Activated CD4-positive, alpha-beta T cell treated with anti-CD3 and anti-CD28 coated beads, Interleukin-2, amount 10 ng/mL, durations not matched to agents 24 days and 14 days (primary cell): ENCODE measurements at regions not wholly inside any gene's neighbourhood (a gene's known extent, or its start where the extent isn't known, plus 50 kb on each side); places are given as distances from the start of the nearest gene placed in this dataset.
"Not testable (repeated sequence)": the region's sequence is repeated elsewhere in the genome, so short reads cannot be mapped to it uniquely, and the experiment has no call there.

ENCODE experiments used
- DNase-seq: peaks from one replicate; pipeline ENCODE4 v3.0.0; 2022
- H3K27ac Mint-ChIP-seq: one replicate; pipeline ENCODE4 v1.8.0; 2022; ENCODE audit warnings: mild to moderate bottlenecking, mixed read lengths
- H3K27me3 Mint-ChIP-seq: one replicate; pipeline ENCODE4 v1.8.0; 2022; ENCODE audit warnings: mixed read lengths
- H3K36me3 Mint-ChIP-seq: one replicate; pipeline ENCODE4 v1.8.0; 2022; ENCODE audit warnings: low read depth, mild to moderate bottlenecking, mixed read lengths
- H3K4me1 Mint-ChIP-seq: one replicate; pipeline ENCODE4 v1.8.0; 2021; ENCODE audit warnings: mixed read lengths
- H3K4me3 Mint-ChIP-seq: one replicate; pipeline ENCODE4 v1.8.0; 2022; ENCODE audit warnings: mild to moderate bottlenecking, moderate library complexity, mixed read lengths
- H3K9me3 Mint-ChIP-seq: one replicate; pipeline ENCODE4 v1.8.0; 2021; ENCODE audit warnings: mixed read lengths
- intact Hi-C: fragments of 100-400 bp; cut with micrococcal nuclease; formaldehyde crosslinking; loops from one replicate; pipeline ENCODE4 v1.15.1; 2023

DNA sequence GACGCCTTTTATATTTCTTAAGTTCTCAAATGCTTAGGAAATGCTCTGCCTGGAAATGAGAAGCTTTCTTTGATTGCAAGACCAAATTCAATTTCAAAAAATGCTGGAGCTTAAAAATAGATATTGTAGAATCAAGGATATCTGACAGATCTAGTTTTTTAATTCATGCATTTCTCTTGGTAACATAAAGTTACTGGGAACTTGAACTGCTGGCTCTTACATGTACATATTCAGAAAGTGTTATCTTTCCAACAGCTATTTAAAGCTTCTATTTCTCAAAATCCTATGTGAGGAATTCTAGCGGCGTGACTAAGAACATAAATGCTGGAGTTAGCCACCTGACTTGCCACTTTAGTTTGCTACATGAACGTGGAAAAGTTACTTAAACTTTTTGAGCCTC lies 109.3 kb downstream of the C3orf38 start:
- no peaks in the 10 kb centered on the region for H3K9me3 Mint-ChIP-seq
- H3K4me3 Mint-ChIP-seq, result no peak overlapping the region
- no peaks in the 10 kb centered on the region for H3K27me3 Mint-ChIP-seq
- H3K27ac Mint-ChIP-seq, result no peak overlapping the region
- no peaks in the 10 kb centered on the region for H3K4me1 Mint-ChIP-seq
- no peak for DNase-seq
- H3K36me3 Mint-ChIP-seq, result no peaks in the 10 kb centered on the region
- intact Hi-C loops, result no loop called here

- no peak overlapping the region for H3K27ac Mint-ChIP-seq
- intact Hi-C loops, result no loop called here
- DNase-seq, result peak; percentile 57
- H3K4me1 Mint-ChIP-seq, result no peaks in the 10 kb centered on the region
- H3K27me3 Mint-ChIP-seq, result no peaks in the 10 kb centered on the region
- H3K4me3 Mint-ChIP-seq, result no peak overlapping the region
- H3K9me3 Mint-ChIP-seq, result no peaks in the 10 kb centered on the region
- H3K36me3 Mint-ChIP-seq, result no peaks in the 10 kb centered on the region
Measured at GRCh38 chr3:88262527-88262926, 112.8 kb downstream of the C3orf38 start.

DNA sequence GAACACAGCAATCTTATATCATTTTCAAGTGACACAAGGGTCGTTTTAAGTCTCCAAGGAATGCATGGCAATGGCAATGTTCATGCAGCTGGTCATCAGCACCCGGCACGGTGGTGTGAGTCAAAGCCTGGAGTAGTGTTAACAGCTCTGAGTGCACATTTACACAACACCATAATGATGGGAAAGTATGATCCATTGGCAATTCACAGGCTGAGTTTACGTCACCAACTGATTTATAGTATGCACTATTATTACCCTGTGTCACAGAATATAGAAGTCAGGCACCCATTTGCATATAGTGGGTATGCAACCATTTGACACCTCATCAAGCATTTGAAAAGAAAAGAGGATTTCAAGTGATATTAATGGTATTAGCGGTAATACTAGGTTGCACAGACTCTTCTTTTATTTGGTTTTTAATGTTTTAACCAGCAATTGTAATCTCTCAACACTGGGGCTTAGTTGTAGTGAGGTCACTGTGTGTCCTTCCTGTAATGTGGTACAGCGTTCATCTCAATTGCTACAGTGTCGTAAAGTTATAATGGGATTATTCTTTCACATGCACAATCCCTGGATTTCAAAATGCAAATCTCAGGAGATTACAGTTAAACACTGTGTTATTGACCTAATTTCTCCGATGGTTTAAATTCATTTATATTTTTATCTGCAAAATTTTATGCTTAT lies 113.8 kb downstream of the C3orf38 start:
- intact Hi-C loops, result no loop called here
- Mint-ChIP-seq H3K4me1 (no peaks in the 10 kb centered on the region), H3K27me3 (no peaks in the 10 kb centered on the region), H3K27ac (no peak overlapping the region), H3K36me3 (no peaks in the 10 kb centered on the region), H3K9me3 (no peaks in the 10 kb centered on the region), H3K4me3 (no peak overlapping the region)
- DNase-seq, result no peak

GRCh38 chr3:88267441-88267840 lies 117.7 kb downstream of the C3orf38 start:
- intact Hi-C loops, result no loop called here

DNA sequence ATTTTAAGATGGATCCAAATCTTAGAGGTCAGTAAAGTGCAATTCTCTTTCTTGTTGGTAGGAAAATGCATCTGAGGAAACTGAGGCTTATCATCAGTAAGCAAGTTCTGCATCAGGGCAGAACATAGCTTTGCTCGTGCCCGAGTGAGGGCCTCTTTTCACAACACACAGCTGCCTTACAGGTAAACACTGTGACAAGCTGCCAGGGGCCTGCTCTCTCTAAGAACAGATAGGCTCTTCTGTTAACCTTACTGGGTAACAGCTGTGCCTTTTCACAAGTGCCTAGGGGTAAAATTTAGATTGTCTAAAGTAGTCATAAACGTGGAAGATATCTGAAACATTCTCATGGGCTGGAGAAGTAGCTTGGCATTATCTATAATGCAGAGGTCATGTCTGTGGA lies 118.1 kb downstream of the C3orf38 start:
- H3K27me3 Mint-ChIP-seq, result no peaks in the 10 kb centered on the region
- no peak overlapping the region for H3K27ac Mint-ChIP-seq
- H3K4me1 Mint-ChIP-seq, result no peaks in the 10 kb centered on the region
- H3K36me3 Mint-ChIP-seq, result no peaks in the 10 kb centered on the region
- no peak for DNase-seq
- H3K9me3 Mint-ChIP-seq, result no peaks in the 10 kb centered on the region
- intact Hi-C loops, result no loop called here
- no peak overlapping the region for H3K4me3 Mint-ChIP-seq

More at GRCh38 chr3:88267441-88267840, 117.7 kb downstream of the C3orf38 start:
- Mint-ChIP-seq H3K4me3 (no peak overlapping the region), H3K27ac (no peak overlapping the region), H3K27me3 (no peaks in the 10 kb centered on the region), H3K4me1 (no peaks in the 10 kb centered on the region), H3K36me3 (no peaks in the 10 kb centered on the region), H3K9me3 (no peaks in the 10 kb centered on the region)
- no peak for DNase-seq

GRCh38 chr3:88280326-88280725 lies 130.6 kb downstream of the C3orf38 start:
- intact Hi-C loops, result no loop called here

DNA sequence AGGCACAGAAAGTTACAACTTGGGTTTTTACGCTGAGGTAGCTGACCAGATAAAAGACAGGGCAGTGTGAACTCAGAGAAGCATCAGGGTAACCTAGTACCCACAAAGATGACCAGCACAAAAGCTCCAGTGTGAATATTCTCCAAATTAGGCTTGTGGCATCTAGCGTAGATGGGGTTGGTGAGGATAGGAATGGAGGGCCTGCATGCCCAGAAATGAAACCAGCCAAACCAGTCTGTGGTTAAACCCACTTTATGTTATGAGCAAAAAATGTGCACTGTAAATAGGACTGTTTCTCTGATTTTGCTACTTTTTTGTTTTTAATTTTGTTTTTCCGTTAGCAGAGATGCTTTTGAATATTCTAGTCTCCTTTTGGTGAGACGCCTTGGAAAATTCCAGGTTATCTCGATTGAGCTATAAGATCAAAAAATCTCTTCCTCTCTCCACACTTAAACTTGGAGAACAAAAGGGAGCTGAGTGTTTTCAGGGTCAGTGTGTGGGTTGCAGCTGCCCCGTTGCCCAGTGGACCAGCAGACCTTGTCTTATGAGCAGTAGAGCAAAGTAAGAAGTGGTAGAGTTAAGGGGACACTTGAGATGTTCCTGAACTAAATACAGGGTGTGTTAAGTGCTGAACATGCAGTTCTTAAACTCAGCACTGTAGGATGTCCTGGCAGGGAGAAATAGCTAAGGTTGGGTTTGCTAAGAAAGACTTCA lies 132.9 kb downstream of the C3orf38 start:
- intact Hi-C loops, result no loop called here
- Mint-ChIP-seq H3K9me3 (no peaks in the 10 kb centered on the region), H3K27ac (no peak overlapping the region), H3K27me3 (no peaks in the 10 kb centered on the region), H3K4me3 (no peak overlapping the region), H3K36me3 (no peaks in the 10 kb centered on the region), H3K4me1 (no peaks in the 10 kb centered on the region)
- DNase-seq, result no peak

More at GRCh38 chr3:88280326-88280725, 130.6 kb downstream of the C3orf38 start:
- Mint-ChIP-seq H3K4me3 (no peak overlapping the region), H3K4me1 (no peaks in the 10 kb centered on the region), H3K27ac (no peak overlapping the region), H3K9me3 (no peaks in the 10 kb centered on the region), H3K36me3 (no peaks in the 10 kb centered on the region), H3K27me3 (no peaks in the 10 kb centered on the region)
- DNase-seq, result no peak

- intact Hi-C loops, result no loop called here
- Mint-ChIP-seq H3K27me3 (no peaks in the 10 kb centered on the region), H3K27ac (no peak overlapping the region), H3K9me3 (no peaks in the 10 kb centered on the region), H3K4me1 (no peaks in the 10 kb centered on the region), H3K36me3 (no peaks in the 10 kb centered on the region), H3K4me3 (no peak overlapping the region)
- no peak for DNase-seq
Measured at GRCh38 chr3:88283242-88283592, 133.5 kb downstream of the C3orf38 start.

- intact Hi-C loops, result no loop called here
- Mint-ChIP-seq H3K27me3 (no peaks in the 10 kb centered on the region), H3K4me3 (no peak overlapping the region), H3K27ac (no peak overlapping the region), H3K9me3 (no peaks in the 10 kb centered on the region), H3K4me1 (no peaks in the 10 kb centered on the region), H3K36me3 (no peaks in the 10 kb centered on the region)
- no peak for DNase-seq
Measured at GRCh38 chr3:88291486-88291885, 141.7 kb downstream of the C3orf38 start.

- Mint-ChIP-seq H3K27me3 (no peaks in the 10 kb centered on the region), H3K4me3 (no peak overlapping the region), H3K27ac (no peak overlapping the region), H3K4me1 (no peaks in the 10 kb centered on the region), H3K9me3 (no peaks in the 10 kb centered on the region), H3K36me3 (no peaks in the 10 kb centered on the region)
- DNase-seq, result no peak
- intact Hi-C loops, result no loop called here
Measured at GRCh38 chr3:88298189-88298588, 148.4 kb downstream of the C3orf38 start.

DNA sequence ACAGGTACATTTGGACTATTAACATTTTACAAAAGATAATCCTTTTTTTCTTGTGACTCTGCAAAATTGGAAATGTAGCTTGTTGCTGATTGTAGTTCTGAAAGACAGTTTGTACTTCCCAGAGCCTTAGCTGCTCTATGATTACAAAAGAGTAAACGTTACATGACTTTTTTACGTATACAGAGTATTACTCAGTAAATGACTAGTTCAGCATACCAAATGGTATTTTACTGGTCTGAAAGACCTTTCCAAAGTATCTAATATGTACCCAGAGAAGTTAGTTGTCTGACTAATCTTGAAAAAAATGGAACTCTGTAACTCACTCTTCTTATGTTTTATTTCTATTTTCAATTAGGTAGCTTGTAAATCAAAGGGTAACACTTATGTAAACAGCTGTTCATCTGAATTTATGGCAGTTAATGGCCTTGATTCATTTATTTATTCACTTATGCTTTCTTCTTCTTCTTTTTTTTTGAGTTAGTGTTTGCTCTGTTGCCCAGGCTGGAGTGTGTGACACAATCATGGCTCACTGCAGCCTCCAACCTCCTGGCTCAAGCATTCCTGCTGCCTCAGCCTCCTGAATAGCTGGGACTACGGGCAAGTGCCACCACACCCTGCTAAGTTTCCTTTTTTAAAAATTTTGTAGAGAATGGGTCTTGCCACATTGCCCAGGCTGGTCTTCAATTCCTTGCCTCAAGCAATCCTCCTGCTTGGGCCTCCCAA lies 151.7 kb downstream of the C3orf38 start:
- Mint-ChIP-seq H3K9me3 (no peaks in the 10 kb centered on the region), H3K36me3 (no peaks in the 10 kb centered on the region), H3K4me3 (no peak overlapping the region), H3K4me1 (no peaks in the 10 kb centered on the region), H3K27ac (no peak overlapping the region), H3K27me3 (no peaks in the 10 kb centered on the region)
- intact Hi-C loops, result no loop called here
- DNase-seq, result no peak

DNA sequence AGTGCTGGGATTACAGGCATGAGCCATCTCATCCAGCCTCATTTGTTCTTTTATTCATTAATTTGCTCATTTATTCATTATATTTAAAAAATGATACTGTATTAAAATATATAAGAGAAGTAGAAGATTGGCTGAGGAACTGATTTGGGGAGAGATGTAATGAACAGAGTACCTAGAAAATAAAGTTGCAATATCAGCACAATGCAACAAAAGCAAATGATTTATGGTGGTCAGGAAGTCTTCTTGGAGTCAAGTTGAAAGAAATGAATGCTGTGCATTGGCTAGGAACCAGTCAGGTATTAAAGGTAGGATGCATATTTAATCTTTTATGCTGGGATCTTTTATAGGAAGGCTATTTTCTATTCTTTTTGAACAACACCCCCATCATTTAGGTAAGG lies 152.2 kb downstream of the C3orf38 start:
- Mint-ChIP-seq H3K27me3 (no peaks in the 10 kb centered on the region), H3K36me3 (no peaks in the 10 kb centered on the region), H3K27ac (no peak overlapping the region), H3K4me1 (no peaks in the 10 kb centered on the region), H3K9me3 (no peaks in the 10 kb centered on the region), H3K4me3 (no peak overlapping the region)
- intact Hi-C loops, result no loop called here
- no peak for DNase-seq

DNA sequence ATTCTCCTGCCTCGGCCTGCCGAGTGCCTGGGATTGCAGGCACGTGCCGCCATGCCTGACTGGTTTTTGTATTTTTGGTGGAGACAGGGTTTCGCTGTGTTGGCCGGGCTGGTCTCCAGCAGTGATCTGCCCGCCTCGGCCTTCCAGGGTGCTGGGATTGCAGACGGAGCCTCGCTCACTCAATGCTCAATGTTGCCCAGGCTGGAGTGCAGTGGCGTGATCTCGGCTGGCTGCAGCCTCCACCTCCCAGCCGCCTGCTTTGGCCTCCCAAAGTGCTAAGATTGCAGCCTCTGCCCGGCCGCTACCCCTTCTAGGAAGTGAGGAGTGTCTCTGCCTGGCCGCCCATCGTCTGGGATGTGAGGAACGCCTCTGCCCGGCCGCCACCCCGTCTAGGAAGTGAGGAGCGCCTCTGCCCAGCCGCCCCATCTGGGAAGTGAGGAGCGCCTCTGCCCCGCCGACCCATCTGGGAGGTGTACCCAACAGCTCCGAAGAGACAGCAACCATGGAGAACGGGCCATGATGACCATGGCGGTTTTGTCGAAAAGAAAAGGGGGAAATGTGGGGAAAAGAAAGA lies 153.7 kb downstream of the C3orf38 start:
- H3K4me3 Mint-ChIP-seq, H3K27me3 Mint-ChIP-seq, H3K9me3 Mint-ChIP-seq, H3K27ac Mint-ChIP-seq, H3K36me3 Mint-ChIP-seq, DNase-seq, intact Hi-C loops, H3K4me1 Mint-ChIP-seq: not testable (repeated sequence)

- H3K4me3 Mint-ChIP-seq, result no peak overlapping the region
- H3K9me3 Mint-ChIP-seq, result no peaks in the 10 kb centered on the region
- no peak overlapping the region for H3K27ac Mint-ChIP-seq
- no peaks in the 10 kb centered on the region for H3K36me3 Mint-ChIP-seq
- no peaks in the 10 kb centered on the region for H3K4me1 Mint-ChIP-seq
- no peak for DNase-seq
- H3K27me3 Mint-ChIP-seq, result no peaks in the 10 kb centered on the region
- intact Hi-C loops, result no loop called here
Measured at GRCh38 chr3:88307666-88308065, 157.9 kb downstream of the C3orf38 start.
